HK-2 (cell line): ENCODE measurements at regions not wholly inside any gene's neighbourhood (a gene's known extent, or its start where the extent isn't known, plus 50 kb on each side); places are given as distances from the start of the nearest gene placed in this dataset.

ENCODE experiments used
- DNase-seq: peaks from one replicate; pipeline ENCODE4 v3.0.0-alpha.2; 2018; ENCODE audit not compliant: unreplicated experiment

- no peak for DNase-seq
Observed at GRCh38 chr1:106961646-106962045, 94.8 kb upstream of the PRMT6 start.

GRCh38 chr1:106962591-106962990 is 93.9 kb upstream of the PRMT6 start:
- no peak for DNase-seq

DNA sequence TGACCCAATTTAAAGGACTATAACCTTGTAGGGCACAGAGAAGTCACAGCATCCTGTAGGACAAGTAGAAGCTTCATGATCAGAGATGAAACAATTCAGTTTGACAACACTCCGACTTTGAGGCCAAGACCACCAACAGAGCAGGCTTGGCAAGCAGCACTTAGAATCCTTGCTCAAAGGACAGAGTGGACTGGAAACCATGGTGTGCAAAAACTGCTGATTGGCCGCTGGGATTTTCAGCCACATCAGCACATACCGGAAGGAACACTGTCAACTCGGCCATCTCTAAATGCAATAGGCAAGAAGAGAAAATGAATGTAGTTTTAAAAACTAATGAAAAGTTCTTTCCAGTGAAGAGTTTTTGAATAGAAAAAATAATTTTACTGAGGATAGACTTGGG is 92.0 kb upstream of the PRMT6 start:
- DNase-seq: no peak

DNA sequence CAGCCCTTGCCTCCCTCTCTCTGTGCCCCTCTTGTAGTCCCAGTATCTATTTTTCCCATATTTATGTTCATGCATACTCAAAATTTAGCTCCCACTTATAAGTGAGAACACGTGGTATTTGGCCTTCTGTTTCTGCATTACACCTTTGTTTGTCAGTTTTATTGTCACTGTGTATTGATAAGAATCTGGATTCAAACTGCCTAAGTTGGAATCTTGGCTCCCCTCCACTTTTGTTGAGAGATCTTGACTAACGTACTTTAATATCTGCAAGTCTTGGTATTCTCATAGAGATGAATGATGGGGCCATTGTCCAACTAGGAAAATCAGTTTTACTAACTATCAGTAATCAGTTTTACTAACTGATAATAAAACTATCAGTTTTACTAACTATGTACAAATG is 87.8 kb upstream of the PRMT6 start:
- no peak for DNase-seq

- no peak for DNase-seq
Observed at GRCh38 chr1:106969731-106970130, 86.7 kb upstream of the PRMT6 start.

- no peak for DNase-seq
Observed at GRCh38 chr1:106972074-106972473, 84.4 kb upstream of the PRMT6 start.

GRCh38 chr1:106975944-106976343 is 80.5 kb upstream of the PRMT6 start:
- no peak for DNase-seq

DNA sequence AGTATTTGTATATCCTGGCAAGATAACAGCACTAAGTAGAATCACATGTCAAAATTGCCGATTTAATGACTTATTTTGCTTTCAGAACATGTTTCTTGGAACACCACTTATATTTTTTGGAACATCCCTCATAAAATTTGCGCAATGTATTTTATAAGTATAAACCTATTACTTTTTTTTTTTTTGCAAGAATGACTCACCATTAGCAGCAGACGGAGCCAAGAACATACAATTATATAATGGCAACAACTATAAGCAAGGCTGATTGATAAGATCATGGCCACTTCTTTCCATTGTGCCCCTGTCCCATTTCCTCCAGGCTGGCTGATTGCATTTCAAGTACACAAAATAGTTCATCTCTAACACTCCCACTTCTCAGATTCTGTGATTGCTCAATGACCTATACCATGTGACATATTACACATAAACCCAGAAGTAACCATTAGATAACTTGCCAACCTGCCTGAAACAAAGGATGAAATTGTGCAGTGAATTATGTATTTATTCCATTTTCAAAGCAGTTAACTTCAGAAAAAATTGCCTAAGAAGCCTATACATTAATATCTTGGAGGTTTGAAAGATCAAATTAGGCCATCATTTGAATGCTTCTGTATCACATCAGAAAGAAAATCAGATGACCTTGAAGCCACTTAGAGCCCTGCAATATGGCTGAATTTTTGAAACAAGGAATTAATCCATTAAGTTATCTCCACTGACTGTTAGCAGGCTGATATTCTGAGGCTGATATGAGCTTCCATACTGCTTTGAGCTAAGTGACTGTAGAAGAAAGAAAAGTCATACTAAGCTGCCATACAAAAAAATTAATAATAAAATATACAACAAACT is 77.8 kb upstream of the PRMT6 start:
- DNase-seq: no peak

GRCh38 chr1:106979371-106979770 is 77.1 kb upstream of the PRMT6 start:
- no peak for DNase-seq

DNA sequence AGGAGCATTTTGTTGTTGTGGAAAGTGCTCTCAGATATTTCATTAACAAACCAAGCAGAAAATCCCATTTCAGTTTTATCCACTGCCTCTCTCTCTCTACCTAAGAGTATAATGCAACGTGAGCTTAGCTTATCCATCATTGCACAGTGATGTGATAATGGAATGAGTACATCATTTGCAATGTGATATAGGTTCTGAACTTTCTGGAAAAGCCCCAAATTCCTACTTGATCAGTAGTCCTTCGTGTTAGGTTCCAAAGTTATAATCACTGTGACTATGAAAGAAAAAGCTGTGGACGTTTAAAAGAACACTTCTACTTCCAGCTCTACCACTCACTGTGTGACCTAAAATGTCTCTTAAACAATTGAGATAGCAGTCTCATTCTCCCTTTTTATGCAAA is 76.4 kb upstream of the PRMT6 start:
- DNase-seq: no peak

GRCh38 chr1:106984801-106985200 is 71.7 kb upstream of the PRMT6 start:
- DNase-seq: no peak

- no peak for DNase-seq
Observed at GRCh38 chr1:106986603-106987002, 69.9 kb upstream of the PRMT6 start.

- DNase-seq: no peak
Observed at GRCh38 chr1:106995970-106996369, 60.5 kb upstream of the PRMT6 start.

DNA sequence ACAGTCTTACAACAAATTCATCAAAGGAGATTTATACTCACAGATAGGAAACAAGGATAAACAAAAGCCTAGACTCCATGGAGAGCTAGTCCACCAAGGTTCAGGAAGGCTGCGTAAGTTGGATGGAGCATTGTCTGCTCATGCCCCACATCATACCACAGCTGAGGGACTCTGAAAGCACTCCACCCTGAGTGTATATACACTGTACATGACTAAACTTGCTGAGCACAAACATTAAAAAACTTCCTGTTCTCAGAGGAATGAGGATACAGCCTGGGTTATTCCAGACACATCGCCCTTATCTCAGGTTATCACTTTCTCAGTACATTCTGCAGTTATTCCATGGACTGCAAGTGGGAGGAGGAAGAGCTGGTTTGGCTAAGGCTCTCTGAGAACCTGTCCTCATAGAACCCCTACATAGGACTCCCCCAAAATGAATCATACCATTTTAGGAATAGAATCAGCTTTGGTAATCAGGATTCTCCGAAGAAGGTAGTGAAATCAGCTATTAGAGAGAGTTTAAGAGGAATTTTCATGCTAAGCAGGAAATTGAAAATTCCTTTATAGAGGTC is 58.0 kb upstream of the PRMT6 start:
- no peak for DNase-seq

DNA sequence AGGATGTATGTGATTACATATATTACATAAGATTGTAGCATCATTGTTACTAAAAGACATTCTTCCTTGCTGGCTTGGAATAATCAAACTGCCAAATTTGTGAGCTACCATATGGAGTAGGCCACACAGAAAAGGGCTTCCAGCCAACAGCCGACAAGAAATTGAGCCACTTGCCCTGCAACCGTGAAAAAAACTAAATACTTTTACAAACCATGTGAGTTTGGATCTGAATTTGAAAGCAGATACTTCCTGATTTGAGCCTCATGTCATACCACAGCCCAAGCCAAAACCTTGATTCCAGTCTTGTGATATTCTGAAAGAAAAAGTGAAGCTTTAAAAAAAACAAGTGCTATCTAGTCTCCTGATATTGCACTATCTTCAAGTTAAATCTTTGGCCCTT is 55.6 kb upstream of the PRMT6 start:
- DNase-seq: no peak

DNA sequence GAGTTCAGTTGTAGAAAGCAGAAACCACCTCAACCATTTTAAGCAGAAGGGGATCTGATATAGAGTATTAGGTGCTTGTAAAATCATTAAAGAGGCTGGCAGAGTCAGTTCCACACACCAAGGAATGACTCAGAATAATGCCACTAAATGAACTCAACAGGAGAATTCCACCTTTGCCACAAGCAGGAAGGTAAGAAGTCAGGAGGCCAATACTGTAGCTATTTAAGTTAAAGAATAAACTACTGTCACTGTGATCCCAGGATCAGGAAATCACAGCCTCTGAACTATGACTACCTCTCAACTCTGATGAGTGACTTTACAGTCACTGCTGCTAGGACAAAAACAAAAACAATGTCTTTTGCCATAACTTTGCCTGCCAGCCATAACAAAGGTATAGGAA is 52.5 kb upstream of the PRMT6 start:
- peak; percentile 1 for DNase-seq

DNA sequence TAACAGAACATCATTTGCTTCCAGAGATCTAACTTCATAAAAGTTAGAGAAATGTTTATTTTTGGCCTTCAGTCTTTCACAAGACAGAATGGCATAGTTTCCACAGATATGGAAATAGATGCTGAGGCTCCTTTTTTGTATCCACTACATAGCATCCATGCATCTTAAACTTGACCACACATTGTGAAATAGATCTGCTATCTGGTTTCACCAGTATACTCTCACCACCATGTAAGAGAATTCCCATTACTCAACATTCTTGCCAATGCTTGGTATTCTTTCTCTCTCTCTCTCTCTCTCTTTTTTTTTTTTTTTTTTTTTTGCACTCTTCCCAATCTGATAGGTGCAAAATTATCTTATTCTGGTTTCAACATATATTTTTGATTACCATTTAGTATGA is 52.1 kb upstream of the PRMT6 start:
- no peak for DNase-seq
